Choroid plexus epithelial cell (primary cell): ENCODE measurements at regions not wholly inside any gene's neighbourhood (a gene's known extent, or its start where the extent isn't known, plus 50 kb on each side); places are given as distances from the start of the nearest gene placed in this dataset.

Experiments
- DNase-seq: peaks from one replicate; pipeline ENCODE4 v3.0.0-alpha.2; 2010; ENCODE audit warnings: low read depth
- H3K4me3 ChIP-seq: 2 replicates; pipeline ENCODE4 v1.5.1; 2011; ENCODE audit warnings: low read depth, mild to moderate bottlenecking, control low read depth, low read length, moderate library complexity
- CTCF ChIP-seq: conservative IDR thresholded peaks from 2 replicates; pipeline ENCODE4 v1.5.1; 2011; ENCODE audit warnings: low read depth, mild to moderate bottlenecking, control low read depth, inconsistent platforms, low read length, moderate library complexity

GRCh38 chr2:215731108-215731658, 282.2 kb downstream of the MREG start:
- no peak for DNase-seq
- no peak overlapping the region for H3K4me3 ChIP-seq
- no peak for TF ChIP-seq CTCF

- DNase-seq: no peak
- no peak for TF ChIP-seq CTCF
- H3K4me3 ChIP-seq: no peak overlapping the region
Observed at GRCh38 chr2:215729985-215730620, 283.2 kb downstream of the MREG start.

DNA sequence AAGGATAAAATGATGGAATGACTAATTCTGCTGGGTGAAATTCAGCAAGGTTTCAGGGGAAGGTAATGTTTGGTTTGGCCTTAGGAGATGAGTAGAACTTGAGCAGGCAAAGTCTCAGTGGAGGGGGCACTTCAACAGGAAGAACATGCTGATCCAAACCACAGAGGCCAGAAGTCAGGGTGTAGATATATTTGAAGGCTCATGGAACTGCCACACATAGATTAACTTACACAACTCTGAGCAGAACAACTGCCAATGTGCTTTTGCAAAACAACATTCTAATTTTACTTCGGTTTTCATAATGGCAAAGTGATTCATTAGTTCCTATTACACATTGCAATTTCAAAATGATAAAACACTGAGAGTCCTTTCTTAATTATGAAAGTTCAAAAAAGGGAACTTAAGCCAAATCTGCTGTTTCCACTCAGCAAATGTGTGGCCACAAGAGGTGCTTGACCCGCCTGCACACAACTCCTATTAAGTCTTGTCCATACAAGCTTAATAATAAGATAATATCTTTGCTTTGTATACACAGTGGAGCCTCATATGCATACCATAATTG, 284.8 kb downstream of the MREG start:
- DNase-seq: peak; percentile 100
- TF ChIP-seq CTCF: peak; percentile 26
- no peak overlapping the region for H3K4me3 ChIP-seq

GRCh38 chr2:215727507-215728503, 285.5 kb downstream of the MREG start:
- TF ChIP-seq CTCF: no peak
- peak; percentile 87 for DNase-seq
- H3K4me3 ChIP-seq: no peak overlapping the region

DNA sequence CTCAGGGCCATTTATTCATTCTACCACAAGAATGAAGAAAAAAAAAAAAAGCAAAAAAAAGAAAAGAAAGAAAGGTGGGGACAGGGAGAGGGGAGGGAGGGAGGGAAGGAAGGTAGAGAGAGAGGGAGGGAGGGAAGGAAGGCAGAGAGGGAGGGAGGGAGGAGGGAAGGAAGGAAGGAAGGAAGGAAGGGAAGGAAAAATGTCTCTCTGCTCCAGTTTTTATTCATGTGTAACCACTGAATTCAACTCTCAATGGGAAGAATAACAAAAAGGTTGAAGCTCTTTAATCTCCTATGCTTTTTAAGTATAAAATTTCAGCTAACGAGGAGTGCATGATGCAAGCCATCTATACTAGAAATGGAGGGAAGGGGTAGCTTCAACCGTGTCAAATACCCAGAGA, 287.3 kb downstream of the MREG start:
- H3K4me3 ChIP-seq: no peak overlapping the region
- TF ChIP-seq CTCF: no peak
- no peak for DNase-seq

- no peak for TF ChIP-seq CTCF
- no peak for DNase-seq
- H3K4me3 ChIP-seq: no peak overlapping the region
Observed at GRCh38 chr2:215724146-215724545, 288.3 kb upstream of the FN1 start.
